Ovary (tissue), 3 donors: ENCODE measurements at regions not wholly inside any gene's neighbourhood (a gene's known extent, or its start where the extent isn't known, plus 50 kb on each side); places are given as distances from the start of the nearest gene placed in this dataset.

Source experiments
- CTCF ChIP-seq, 3 donors: fragments of 450-650 bp in 2 of 3; fragments of 200-600 bp in 1 of 3; IDR thresholded peaks; one replicate each; pipeline versions ENCODE4 v1.5.1 to v1.8.0; 2016 to 2022; ENCODE audit warnings: antibody characterized with exemption in 3 of 3, mild to moderate bottlenecking in 1 of 3
- POLR2A ChIP-seq: fragments of 450-650 bp; IDR thresholded peaks from one replicate; pipeline ENCODE4 v1.6.1; 2017; ENCODE audit warnings: antibody characterized with exemption, mild to moderate bottlenecking, moderate library complexity
- donor health status: DM: no; HTN: no; CAD: no.

DNA sequence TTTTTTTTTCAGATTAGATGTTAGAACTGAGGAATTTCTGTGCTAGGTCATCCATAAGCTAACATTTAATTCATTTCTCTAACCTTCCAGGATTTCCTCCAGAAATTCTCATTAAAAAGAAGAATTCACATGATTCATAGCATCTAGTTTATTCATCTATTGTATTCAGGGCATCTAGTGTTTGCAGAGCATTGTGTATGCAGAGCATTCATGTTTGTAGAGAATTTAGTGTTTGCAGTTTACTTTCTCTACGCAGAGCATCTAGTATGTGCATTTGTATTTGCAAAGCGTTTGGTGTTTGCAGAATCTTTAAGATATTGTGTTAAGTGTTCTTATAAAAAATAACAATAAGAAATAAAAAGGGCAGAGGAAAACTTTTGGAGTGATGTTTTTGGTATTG is 491.1 kb downstream of the MTRR start:
- TF ChIP-seq CTCF (IDR thresholded peaks at IDR 0.05) = no peak
- TF ChIP-seq POLR2A = no peak
